ENCODE measurements at regions not wholly inside any gene's neighbourhood (a gene's known extent, or its start where the extent isn't known, plus 50 kb on each side); places are given as distances from the start of the nearest gene placed in this dataset.
A peak's percentile ranks its signal among the peaks of the same experiment; 100 is the strongest.

GRCh38 chr16:76665571-76666275 lies 388.5 kb downstream of the CNTNAP4 start:
- 21% methylated on average over 4 of the region's 4 CpGs for WGBS (ENCODE audit: missing lambda C conversion rate)
- H3K9me3 ChIP-seq: no peaks in the 10 kb centered on the region
- POLR2A ChIA-PET: no interaction called here
- H3K27ac ChIP-seq: no peak overlapping the region
- TF ChIP-seq RFX5 (IDR thresholded peaks at IDR 0.05) (no peak), CBX2 (IDR thresholded peaks at IDR 0.05; ENCODE audit: borderline replicate concordance, low read depth) (no peak), FOSB (CRISPR knock-in tag; IDR thresholded peaks at IDR 0.05) (no peak), JUNB (IDR thresholded peaks at IDR 0.05) (no peak), RAD21 (conservative IDR thresholded peaks at IDR 0.05 in 1 of 2, IDR thresholded peaks at IDR 0.05 in 1 of 2) (0 out of 5 replicates have a peak, but pooled peaks of 1 of the 2 experiments have one; percentile 17), CEBPB (IDR thresholded peaks at IDR 0.05) (no peak), TFCP2L1 (CRISPR knock-in tag; IDR thresholded peaks at IDR 0.05) (no peak), HES2 (IDR thresholded peaks at IDR 0.05) (no peak), RCOR1 (IDR thresholded peaks at IDR 0.05; ENCODE audit: low read depth, low read length) (no peak), ZSCAN20 (CRISPR knock-in tag; IDR thresholded peaks at IDR 0.05) (no peak), HMGXB4 (CRISPR knock-in tag; IDR thresholded peaks at IDR 0.05; ENCODE audit: borderline replicate concordance) (no peak), POLR2A (IDR thresholded peaks at IDR 0.05; ENCODE audit: low read length) (no peak), SMC3 (IDR thresholded peaks at IDR 0.05) (0 out of 3 replicates have a peak, but pooled peaks have one; percentile 25)
- ATAC-seq (no peak), DNase-seq (ENCODE audit: low read depth in 1 of 2, low spot score in 1 of 2) (peak in 1 of 2 experiments; percentile 1), FAIRE-seq (no peak)
- H3K4me1 ChIP-seq: no peaks in the 10 kb centered on the region
- H3K4me2 ChIP-seq: no peak overlapping the region
- CTCF ChIA-PET: interaction anchor here (1.2 to 4.4 kb wide), 5 partner anchors 9 to 504 kb away, joined by 3 to 31 read pairs (median 4); no protein-coding TSS in a partner anchor
- H3K4me3 ChIP-seq: no peak overlapping the region

GRCh38 chr16:76668207-76668725 lies 391.1 kb downstream of the CNTNAP4 start:
- no peak for FAIRE-seq
- H3K4me1 ChIP-seq: no peaks in the 10 kb centered on the region
- no peak for ATAC-seq
- no peaks in the 10 kb centered on the region for H3K9me3 ChIP-seq
- H3K4me3 ChIP-seq: no peak overlapping the region
- DNase-seq (ENCODE audit: low read depth in 1 of 2, low spot score in 1 of 2): no peak
- TF ChIP-seq HDAC2 (IDR thresholded peaks at IDR 0.05) (no peak), HEYL (CRISPR knock-in tag; IDR thresholded peaks at IDR 0.05) (no peak), CHD4 (IDR thresholded peaks at IDR 0.05; ENCODE audit: borderline replicate concordance) (no peak), KDM1A (IDR thresholded peaks at IDR 0.05; ENCODE audit: low read depth) (no peak), BHLHE40 (IDR thresholded peaks at IDR 0.05; ENCODE audit: low read depth, low read length) (no peak), EHF (CRISPR knock-in tag; IDR thresholded peaks at IDR 0.05) (no peak), JUN (IDR thresholded peaks at IDR 0.05) (no peak)
- POLR2A ChIA-PET: no interaction called here
- no peak overlapping the region for H3K27ac ChIP-seq
- CTCF ChIA-PET: no interaction called here
- 41% methylated on average over 8 of the region's 8 CpGs for WGBS (ENCODE audit: missing lambda C conversion rate)
- no peak overlapping the region for H3K4me2 ChIP-seq

DNA sequence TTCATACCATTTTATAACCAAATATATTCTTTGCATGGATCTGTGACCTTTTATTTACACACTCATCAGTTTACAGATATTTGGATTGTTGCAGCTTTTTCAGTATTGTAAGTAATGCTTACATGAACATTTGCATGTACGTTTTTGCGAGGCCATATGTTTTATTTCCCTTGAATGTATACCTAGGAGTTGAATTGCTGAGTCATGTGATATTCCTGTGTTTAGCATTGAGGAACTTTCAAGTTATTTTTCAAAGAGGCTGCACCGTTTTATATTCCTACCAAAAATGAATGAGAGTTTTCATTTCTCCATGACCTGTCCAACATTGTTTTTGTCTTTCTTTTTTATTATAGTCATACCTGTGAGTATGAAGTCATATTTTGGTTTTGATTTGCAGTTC lies 392.1 kb downstream of the CNTNAP4 start:
- FAIRE-seq (no peak), DNase-seq (ENCODE audit: low read depth in 1 of 2, low spot score in 1 of 2) (no peak), ATAC-seq (no peak)
- CTCF ChIA-PET: no interaction called here
- TF ChIP-seq MAFK (IDR thresholded peaks at IDR 0.05; ENCODE audit: partially characterized antibody): peak; percentile 87
- peak; percentile 31; the same call in 1 of the 2 replicates for TF ChIP-seq NFE2L2 (conservative IDR thresholded peaks at IDR 0.05; ENCODE audit: low read length)
- no peak for TF ChIP-seq POLR2A (IDR thresholded peaks at IDR 0.05; ENCODE audit: low read length)
- no peak overlapping the region for H3K27ac ChIP-seq
- no peak overlapping the region for H3K4me2 ChIP-seq
- POLR2A ChIA-PET: no interaction called here
- no peaks in the 10 kb centered on the region for H3K9me3 ChIP-seq
- 40% methylated on average over 3 of the region's 3 CpGs for WGBS (ENCODE audit: missing lambda C conversion rate)
- H3K4me3 ChIP-seq: no peak overlapping the region
- no peaks in the 10 kb centered on the region for H3K4me1 ChIP-seq

Data from A549 (cell line).